Right atrium auricular region (tissue), 2 donors: ENCODE measurements at regions not wholly inside any gene's neighbourhood (a gene's known extent, or its start where the extent isn't known, plus 50 kb on each side); places are given as distances from the start of the nearest gene placed in this dataset.

ENCODE experiments used
- DNase-seq: peaks from one replicate; pipeline ENCODE4 v3.0.0-alpha.2; 2019; ENCODE audit warnings: low spot score
- H3K27ac ChIP-seq, 2 donors: fragments of 200-600 bp; sonication (generic); 1 replicate in 1 of 2; 2 replicates in 1 of 2; pipeline ENCODE4 v1.5.1; 2016 to 2019
- H3K27me3 ChIP-seq, 2 donors: fragments of 200-600 bp; sonication (generic); one replicate each; pipeline versions ENCODE4 v1.5.1 to v1.6.0; 2017 to 2019
- H3K36me3 ChIP-seq: fragments of 200-600 bp; sonication (generic); one replicate; pipeline ENCODE4 v1.5.1; 2016
- H3K4me1 ChIP-seq, 2 donors: fragments of 200-600 bp; sonication (generic); one replicate each; pipeline versions ENCODE4 v1.5.1 to v1.6.0; 2017 to 2019
- H3K4me3 ChIP-seq, 2 donors: fragments of 200-600 bp; sonication (generic); 1 replicate in 1 of 2; 2 replicates in 1 of 2; pipeline ENCODE4 v1.5.1; 2017 to 2019; ENCODE audit warnings: mild to moderate bottlenecking in 1 of 2, moderate library complexity in 1 of 2
- H3K9me3 ChIP-seq, 2 donors: fragments of 200-600 bp; sonication (generic); one replicate each; pipeline ENCODE4 v1.5.1; 2019
- CTCF ChIP-seq, 2 donors: fragments of 200-600 bp; sonication (generic); IDR thresholded peaks; one replicate each; pipeline ENCODE4 v1.5.1; 2019; ENCODE audit warnings: antibody characterized with exemption in 2 of 2

- Histone ChIP-seq H3K36me3 (no peaks in the 10 kb centered on the region), H3K4me3 (no peak overlapping the region), H3K27ac (no peak overlapping the region), H3K4me1 (no peaks in the 10 kb centered on the region), H3K9me3 (no peaks in the 10 kb centered on the region), H3K27me3 (no peaks in the 10 kb centered on the region)
- DNase-seq, result no peak
- TF ChIP-seq CTCF (IDR thresholded peaks at IDR 0.05), result no peak
Observed at GRCh38 chr14:35224615-35225014, 67.6 kb upstream of the PSMA6 start.

GRCh38 chr14:35229084-35229791 is 62.9 kb upstream of the PSMA6 start:
- Histone ChIP-seq H3K9me3 (no peaks in the 10 kb centered on the region), H3K36me3 (no peaks in the 10 kb centered on the region), H3K27me3 (no peaks in the 10 kb centered on the region), H3K4me3 (no peak overlapping the region), H3K27ac (no peak overlapping the region), H3K4me1 (no peaks in the 10 kb centered on the region)
- DNase-seq, result no peak
- TF ChIP-seq CTCF (IDR thresholded peaks at IDR 0.05), result peak in 1 of 2 donors; percentile 48

- H3K4me3 ChIP-seq, result no peak overlapping the region
- no peak for TF ChIP-seq CTCF (IDR thresholded peaks at IDR 0.05)
Observed at GRCh38 chr14:35229792-35230089, 62.4 kb upstream of the PSMA6 start.

GRCh38 chr14:35231207-35231760 is 60.9 kb upstream of the PSMA6 start:
- H3K9me3 ChIP-seq, result no peaks in the 10 kb centered on the region
- no peaks in the 10 kb centered on the region for H3K27me3 ChIP-seq
- DNase-seq, result no peak
- H3K4me1 ChIP-seq, result no peaks in the 10 kb centered on the region
- H3K27ac ChIP-seq, result no peak overlapping the region
- no peak for TF ChIP-seq CTCF (IDR thresholded peaks at IDR 0.05)
- no peak overlapping the region for H3K4me3 ChIP-seq
- no peaks in the 10 kb centered on the region for H3K36me3 ChIP-seq

More at GRCh38 chr14:35229792-35230089, 62.4 kb upstream of the PSMA6 start:
- H3K36me3 ChIP-seq, result no peaks in the 10 kb centered on the region
- no peak overlapping the region for H3K27ac ChIP-seq
- H3K4me1 ChIP-seq, result no peaks in the 10 kb centered on the region
- no peaks in the 10 kb centered on the region for H3K9me3 ChIP-seq
- H3K27me3 ChIP-seq, result no peaks in the 10 kb centered on the region
- no peak for DNase-seq

GRCh38 chr14:35234012-35234805 is 58.0 kb upstream of the PSMA6 start:
- H3K9me3 ChIP-seq, result no peaks in the 10 kb centered on the region
- no peaks in the 10 kb centered on the region for H3K4me1 ChIP-seq

More at GRCh38 chr14:35234012-35234805, 58.0 kb upstream of the PSMA6 start:
- H3K27me3 ChIP-seq, result no peaks in the 10 kb centered on the region
- TF ChIP-seq CTCF (IDR thresholded peaks at IDR 0.05), result no peak
- no peak overlapping the region for H3K4me3 ChIP-seq
- H3K36me3 ChIP-seq, result no peaks in the 10 kb centered on the region
- DNase-seq, result no peak
- no peak overlapping the region for H3K27ac ChIP-seq
